ENCODE measurements at regions not wholly inside any gene's neighbourhood (a gene's known extent, or its start where the extent isn't known, plus 50 kb on each side); places are given as distances from the start of the nearest gene placed in this dataset.

- TF ChIP-seq ZNF341 (tag by site-specific recombination; IDR thresholded peaks at IDR 0.05; ENCODE audit: low read depth) (no peak), AEBP2 (tag by site-specific recombination; IDR thresholded peaks at IDR 0.05; ENCODE audit: borderline replicate concordance) (no peak), ZNF202 (tag by site-specific recombination; IDR thresholded peaks at IDR 0.05; ENCODE audit: borderline replicate concordance) (no peak), ZNF555 (tag by site-specific recombination; conservative IDR thresholded peaks at IDR 0.05) (no peak), ZNF121 (tag by site-specific recombination; IDR thresholded peaks at IDR 0.05) (no peak), ZNF501 (tag by site-specific recombination; IDR thresholded peaks at IDR 0.05) (no peak), TCF7L2 (IDR thresholded peaks at IDR 0.05; ENCODE audit: borderline replicate concordance, low read depth, low read length) (no peak), KLF1 (tag by site-specific recombination; IDR thresholded peaks at IDR 0.05) (no peak), ZXDB (tag by site-specific recombination; IDR thresholded peaks at IDR 0.05) (no peak), MZF1 (tag by site-specific recombination; IDR thresholded peaks at IDR 0.05; ENCODE audit: borderline replicate concordance) (no peak), PRDM4 (tag by site-specific recombination; IDR thresholded peaks at IDR 0.05) (no peak), ZNF266 (tag by site-specific recombination; IDR thresholded peaks at IDR 0.05; ENCODE audit: low read depth) (no peak), ZNF792 (tag by site-specific recombination; IDR thresholded peaks at IDR 0.05) (no peak), ZNF350 (tag by site-specific recombination; IDR thresholded peaks at IDR 0.05) (no peak), PBX3 (CRISPR knock-in tag; IDR thresholded peaks at IDR 0.05) (no peak), ZBTB48 (tag by site-specific recombination; IDR thresholded peaks at IDR 0.05) (no peak), ZNF701 (tag by site-specific recombination; IDR thresholded peaks at IDR 0.05) (no peak), ZNF280C (tag by site-specific recombination; IDR thresholded peaks at IDR 0.05) (no peak), ZNF133 (tag by site-specific recombination; IDR thresholded peaks at IDR 0.05) (no peak), ZNF423 (tag by site-specific recombination; IDR thresholded peaks at IDR 0.05) (no peak), SETDB1 (IDR thresholded peaks at IDR 0.05; ENCODE audit: insufficient read length, low read length) (peak; percentile 98), YY2 (tag by site-specific recombination; IDR thresholded peaks at IDR 0.05) (no peak), ZNF549 (tag by site-specific recombination; IDR thresholded peaks at IDR 0.05) (0 out of 2 replicates have a peak, but pooled peaks have one; percentile 27), PRDM1 (tag by site-specific recombination; IDR thresholded peaks at IDR 0.05) (no peak), ZNF707 (tag by site-specific recombination; IDR thresholded peaks at IDR 0.05) (no peak), KLF16 (tag by site-specific recombination; IDR thresholded peaks at IDR 0.05) (0 out of 2 replicates have a peak, but pooled peaks have one; percentile 27)
- TF ChIP-seq, protein P1, sequence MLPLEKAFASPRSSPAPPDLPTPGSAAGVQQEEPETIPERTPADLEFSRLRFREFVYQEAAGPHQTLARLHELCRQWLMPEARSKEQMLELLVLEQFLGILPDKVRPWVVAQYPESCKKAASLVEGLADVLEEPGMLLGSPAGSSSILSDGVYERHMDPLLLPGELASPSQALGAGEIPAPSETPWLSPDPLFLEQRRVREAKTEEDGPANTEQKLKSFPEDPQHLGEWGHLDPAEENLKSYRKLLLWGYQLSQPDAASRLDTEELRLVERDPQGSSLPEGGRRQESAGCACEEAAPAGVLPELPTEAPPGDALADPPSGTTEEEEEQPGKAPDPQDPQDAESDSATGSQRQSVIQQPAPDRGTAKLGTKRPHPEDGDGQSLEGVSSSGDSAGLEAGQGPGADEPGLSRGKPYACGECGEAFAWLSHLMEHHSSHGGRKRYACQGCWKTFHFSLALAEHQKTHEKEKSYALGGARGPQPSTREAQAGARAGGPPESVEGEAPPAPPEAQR (tag by site-specific recombination; IDR thresholded peaks at IDR 0.05), result no peak
- TF ChIP-seq, protein P2, sequence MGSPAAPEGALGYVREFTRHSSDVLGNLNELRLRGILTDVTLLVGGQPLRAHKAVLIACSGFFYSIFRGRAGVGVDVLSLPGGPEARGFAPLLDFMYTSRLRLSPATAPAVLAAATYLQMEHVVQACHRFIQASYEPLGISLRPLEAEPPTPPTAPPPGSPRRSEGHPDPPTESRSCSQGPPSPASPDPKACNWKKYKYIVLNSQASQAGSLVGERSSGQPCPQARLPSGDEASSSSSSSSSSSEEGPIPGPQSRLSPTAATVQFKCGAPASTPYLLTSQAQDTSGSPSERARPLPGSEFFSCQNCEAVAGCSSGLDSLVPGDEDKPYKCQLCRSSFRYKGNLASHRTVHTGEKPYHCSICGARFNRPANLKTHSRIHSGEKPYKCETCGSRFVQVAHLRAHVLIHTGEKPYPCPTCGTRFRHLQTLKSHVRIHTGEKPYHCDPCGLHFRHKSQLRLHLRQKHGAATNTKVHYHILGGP (tag by site-specific recombination; IDR thresholded peaks at IDR 0.05), result no peak
- TF ChIP-seq, protein P3, sequence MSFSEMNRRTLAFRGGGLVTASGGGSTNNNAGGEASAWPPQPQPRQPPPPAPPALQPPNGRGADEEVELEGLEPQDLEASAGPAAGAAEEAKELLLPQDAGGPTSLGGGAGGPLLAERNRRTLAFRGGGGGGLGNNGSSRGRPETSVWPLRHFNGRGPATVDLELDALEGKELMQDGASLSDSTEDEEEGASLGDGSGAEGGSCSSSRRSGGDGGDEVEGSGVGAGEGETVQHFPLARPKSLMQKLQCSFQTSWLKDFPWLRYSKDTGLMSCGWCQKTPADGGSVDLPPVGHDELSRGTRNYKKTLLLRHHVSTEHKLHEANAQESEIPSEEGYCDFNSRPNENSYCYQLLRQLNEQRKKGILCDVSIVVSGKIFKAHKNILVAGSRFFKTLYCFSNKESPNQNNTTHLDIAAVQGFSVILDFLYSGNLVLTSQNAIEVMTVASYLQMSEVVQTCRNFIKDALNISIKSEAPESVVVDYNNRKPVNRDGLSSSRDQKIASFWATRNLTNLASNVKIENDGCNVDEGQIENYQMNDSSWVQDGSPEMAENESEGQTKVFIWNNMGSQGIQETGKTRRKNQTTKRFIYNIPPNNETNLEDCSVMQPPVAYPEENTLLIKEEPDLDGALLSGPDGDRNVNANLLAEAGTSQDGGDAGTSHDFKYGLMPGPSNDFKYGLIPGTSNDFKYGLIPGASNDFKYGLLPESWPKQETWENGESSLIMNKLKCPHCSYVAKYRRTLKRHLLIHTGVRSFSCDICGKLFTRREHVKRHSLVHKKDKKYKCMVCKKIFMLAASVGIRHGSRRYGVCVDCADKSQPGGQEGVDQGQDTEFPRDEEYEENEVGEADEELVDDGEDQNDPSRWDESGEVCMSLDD (tag by site-specific recombination; IDR thresholded peaks at IDR 0.05), result no peak
Observed at GRCh38 chr6:166052837-166053236, 114.8 kb downstream of the TBXT start (continued).

All from HEK293 (cell line).